ENCODE measurements at regions not wholly inside any gene's neighbourhood (a gene's known extent, or its start where the extent isn't known, plus 50 kb on each side); places are given as distances from the start of the nearest gene placed in this dataset.

- no peak overlapping the region for H2BK5ac ChIP-seq (ENCODE audit: insufficient read length, low read length)
- peaks cover 0 to 3% of the 10 kb centered on the region in 2 experiments; a peak in 3 of 5 replicates for H3K9me3 Mint-ChIP-seq
These were observed 435.9 kb downstream of the CD83 start for GRCh38 chr6:14553515-14553914.

More at GRCh38 chr6:14553515-14553914, 435.9 kb downstream of the CD83 start:
- no peak overlapping the region for H3K4me2 ChIP-seq (ENCODE audit: insufficient read depth, insufficient read length, low read length)
- H3K4me3 Mint-ChIP-seq: no peak overlapping the region
- H3K4ac ChIP-seq (ENCODE audit: low read depth, low read length): no peak overlapping the region
- no peak overlapping the region for H4K91ac ChIP-seq (ENCODE audit: insufficient read length, low read depth, low read length)
- H2BK15ac ChIP-seq (ENCODE audit: low read depth, low read length): no peak overlapping the region
- no peak overlapping the region for H4K8ac ChIP-seq (replicated peaks; ENCODE audit: insufficient read length, low read depth, low read length)
- no peak overlapping the region for H3K14ac ChIP-seq (ENCODE audit: insufficient read depth, low read length)
- no peaks in the 10 kb centered on the region for H3K9me3 ChIP-seq (ENCODE audit: control insufficient read depth, low read depth, low read length)
- no peak overlapping the region for H3K27ac ChIP-seq (ENCODE audit: insufficient read length, low read depth, low read length)
- H2AK5ac ChIP-seq (ENCODE audit: insufficient read length, low read length): no peak overlapping the region
- WGBS (ENCODE audit: extremely low coverage, insufficient read length, low lambda C conversion rate): no CpG with 5 or more reads among the region's 8 CpGs
- no peaks in the 10 kb centered on the region for H3K79me2 ChIP-seq (ENCODE audit: insufficient read depth, low read length)
- H4K20me1 ChIP-seq (ENCODE audit: control insufficient read depth, insufficient read depth, insufficient read length): no peaks in the 10 kb centered on the region
- H3K56ac ChIP-seq (ENCODE audit: insufficient read length, low read depth, low read length): no peak overlapping the region
- H4K5ac ChIP-seq (ENCODE audit: insufficient read length, low read depth, low read length): no peak overlapping the region
- peaks cover 32 to 34% of the 10 kb centered on the region in 2 experiments for H3K4me1 Mint-ChIP-seq
- H3K18ac ChIP-seq (ENCODE audit: insufficient read length, low read depth, low read length): no peak overlapping the region
- no peak overlapping the region for H3T11ph ChIP-seq (ENCODE audit: low read length)
- no peaks in the 10 kb centered on the region for H3K79me1 ChIP-seq (ENCODE audit: insufficient read depth, low read depth, low read length, poor library complexity, severe bottlenecking)
- no peaks in the 10 kb centered on the region for H3K23me2 ChIP-seq (ENCODE audit: insufficient read length, low read depth, low read length, poor library complexity, severe bottlenecking)
- H2BK12ac ChIP-seq (ENCODE audit: insufficient read length, low read depth, low read length): no peak overlapping the region
- no peaks in the 10 kb centered on the region for H3K27me3 ChIP-seq (ENCODE audit: insufficient read depth, low read length)
- peaks cover 0 to 16% (median 6%) of the 10 kb centered on the region in 3 experiments; a peak in 4 of 7 replicates for H3K36me3 Mint-ChIP-seq (ENCODE audit: insufficient read depth in 1 of 3, low read depth in 3 of 3)
- H3K9ac ChIP-seq (ENCODE audit: extremely low read depth, insufficient read length, low read length): no peak overlapping the region
- no peak overlapping the region for H2AFZ ChIP-seq (ENCODE audit: low read length)
- no peak overlapping the region for H3K27ac Mint-ChIP-seq
- H3K23ac ChIP-seq (ENCODE audit: insufficient read length, low read depth, low read length): no peak overlapping the region
- no peak overlapping the region for H2BK20ac ChIP-seq (ENCODE audit: low read depth, low read length, poor library complexity, severe bottlenecking)
- no peak for DNase-seq
- no peaks in the 10 kb centered on the region for H3K4me1 ChIP-seq (ENCODE audit: insufficient read depth, low read length)
- H2BK120ac ChIP-seq (ENCODE audit: low read depth, low read length, poor library complexity, severe bottlenecking): no peak overlapping the region
- no peak for TF ChIP-seq CTCF (conservative IDR thresholded peaks at IDR 0.05)
- no peaks in the 10 kb centered on the region; the same call in 1 of the 2 replicates for H3K27me3 Mint-ChIP-seq (ENCODE audit: low read depth)
